GM18867 (cell line): ENCODE measurements at regions not wholly inside any gene's neighbourhood (a gene's known extent, or its start where the extent isn't known, plus 50 kb on each side); places are given as distances from the start of the nearest gene placed in this dataset.

Source experiments
- ATAC-seq: cut with Tn5 transposase; IDR thresholded peaks from one replicate; pipeline ENCODE4 v1.9.1; 2021; ENCODE audit warnings: mild to moderate bottlenecking, moderate library complexity; ENCODE audit not compliant: unreplicated experiment

DNA sequence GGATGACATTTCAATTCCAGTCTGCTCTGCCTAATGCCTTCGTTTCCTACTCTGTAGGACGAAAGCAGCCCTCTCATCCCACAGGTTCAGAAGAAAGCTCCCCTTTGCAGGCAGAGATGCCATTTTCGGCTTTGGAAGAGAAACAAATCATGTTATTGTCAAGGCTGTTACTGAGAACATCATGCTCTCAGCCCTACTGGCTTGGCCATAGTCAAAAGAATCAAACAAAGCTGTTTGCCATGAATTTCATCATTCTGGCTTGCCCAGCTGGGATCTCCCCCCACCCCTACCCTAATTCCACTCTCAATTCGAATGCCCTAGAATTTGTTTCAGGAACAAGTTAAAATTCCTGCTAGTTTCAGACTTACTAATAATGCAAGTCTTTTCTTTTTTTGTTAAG lies 162.3 kb upstream of the SERP2 start:
- ATAC-seq, result no peak

DNA sequence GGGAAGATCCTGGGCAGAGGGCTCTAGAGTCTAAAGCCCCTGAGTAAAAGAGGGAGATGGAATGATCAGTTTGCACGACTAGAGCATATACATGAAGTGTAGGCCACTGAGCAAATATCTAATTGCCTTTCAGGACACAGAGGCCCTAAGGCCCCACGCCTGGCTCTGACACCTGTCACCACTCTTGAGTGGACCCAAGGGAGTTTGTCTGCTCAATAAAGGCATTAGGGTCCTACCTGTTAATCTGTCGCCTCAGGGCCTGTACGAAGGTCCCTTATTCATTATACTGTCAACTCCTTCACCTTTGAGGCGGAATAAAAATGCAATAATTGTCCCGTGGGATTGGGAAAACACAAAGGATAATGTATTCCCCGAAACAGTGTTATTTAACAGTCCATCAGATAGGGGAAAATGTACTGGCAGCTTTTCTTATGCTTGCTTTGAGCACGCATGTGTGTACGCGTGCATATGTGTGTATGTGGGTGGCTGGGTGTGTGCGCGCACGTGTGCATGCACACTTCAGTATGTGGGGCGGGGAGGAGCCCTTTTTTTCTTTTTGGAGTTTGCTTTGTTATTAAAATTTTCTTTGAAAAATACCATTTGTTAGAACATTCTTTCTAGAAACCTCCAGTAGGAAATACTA lies 161.8 kb upstream of the SERP2 start:
- ATAC-seq, result no peak

DNA sequence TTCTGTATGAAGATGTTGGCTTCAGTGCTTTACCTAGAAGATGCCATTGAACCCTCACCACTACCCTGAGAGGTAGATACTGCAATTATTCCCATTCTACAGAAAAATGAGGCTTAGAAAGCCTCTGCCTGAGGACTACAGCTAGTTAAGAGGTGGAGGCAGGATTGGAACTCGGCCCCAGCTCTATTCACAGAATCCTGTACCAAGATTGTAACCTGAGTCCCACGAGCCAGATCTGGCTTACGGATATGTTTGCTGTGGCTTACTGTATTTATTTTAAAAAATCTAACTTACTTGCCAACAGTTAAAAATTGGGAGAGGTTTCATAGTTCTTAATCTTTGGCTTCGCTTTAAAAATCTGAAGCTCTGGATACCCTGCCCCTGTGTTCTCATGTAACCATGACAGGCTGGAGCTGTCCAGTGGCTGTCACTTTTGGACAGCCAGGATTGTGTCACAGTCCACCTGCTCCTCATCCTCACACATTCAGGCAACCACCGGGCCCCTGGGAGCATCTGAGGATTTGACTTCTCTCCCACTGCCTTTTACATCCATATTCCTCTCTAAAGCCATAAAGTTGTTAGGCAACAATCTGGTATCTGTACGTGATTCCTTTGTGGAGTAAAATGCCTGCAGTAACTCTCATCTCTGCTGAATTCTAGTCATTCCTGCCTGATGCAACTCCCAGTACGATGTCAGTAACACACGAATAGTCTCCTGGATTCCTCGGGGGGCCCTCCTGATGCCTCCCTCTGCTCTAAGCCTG lies 160.8 kb upstream of the SERP2 start:
- no peak for ATAC-seq

DNA sequence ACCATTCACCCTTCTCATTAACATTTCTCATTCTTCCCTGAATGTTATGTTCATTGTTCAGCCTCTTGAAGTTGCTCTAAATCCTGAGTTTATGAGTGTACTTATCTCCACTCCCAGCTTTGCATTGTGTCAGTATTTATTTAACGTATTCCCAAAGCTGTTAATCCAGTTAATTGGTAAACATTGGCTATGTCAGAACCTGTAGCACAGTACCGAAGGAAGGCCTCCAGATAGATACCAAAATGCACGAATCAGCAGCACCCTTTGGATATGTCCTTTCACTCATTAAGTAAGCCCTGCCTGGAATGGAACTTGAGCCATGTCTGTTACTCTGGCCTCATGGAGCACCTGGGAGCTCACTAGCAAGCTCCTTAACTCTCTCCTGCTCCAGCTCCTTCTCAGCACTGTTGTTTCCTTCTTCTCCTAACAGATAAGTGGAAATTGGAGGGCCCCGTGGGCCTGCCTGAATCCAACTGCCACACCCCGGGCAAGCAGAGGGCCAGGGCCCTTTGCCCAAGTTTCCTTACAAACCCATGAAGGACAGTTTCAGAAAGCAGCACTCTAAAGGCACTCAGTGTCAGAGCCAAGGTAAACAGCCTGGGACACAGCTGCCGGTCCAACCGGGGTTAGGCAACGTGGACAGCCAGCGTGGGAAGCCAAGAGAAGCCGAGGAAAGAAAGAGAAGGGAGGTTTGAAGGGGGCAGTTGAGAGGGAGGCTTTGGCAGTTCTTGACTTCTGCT lies 155.0 kb upstream of the SERP2 start:
- no peak for ATAC-seq

DNA sequence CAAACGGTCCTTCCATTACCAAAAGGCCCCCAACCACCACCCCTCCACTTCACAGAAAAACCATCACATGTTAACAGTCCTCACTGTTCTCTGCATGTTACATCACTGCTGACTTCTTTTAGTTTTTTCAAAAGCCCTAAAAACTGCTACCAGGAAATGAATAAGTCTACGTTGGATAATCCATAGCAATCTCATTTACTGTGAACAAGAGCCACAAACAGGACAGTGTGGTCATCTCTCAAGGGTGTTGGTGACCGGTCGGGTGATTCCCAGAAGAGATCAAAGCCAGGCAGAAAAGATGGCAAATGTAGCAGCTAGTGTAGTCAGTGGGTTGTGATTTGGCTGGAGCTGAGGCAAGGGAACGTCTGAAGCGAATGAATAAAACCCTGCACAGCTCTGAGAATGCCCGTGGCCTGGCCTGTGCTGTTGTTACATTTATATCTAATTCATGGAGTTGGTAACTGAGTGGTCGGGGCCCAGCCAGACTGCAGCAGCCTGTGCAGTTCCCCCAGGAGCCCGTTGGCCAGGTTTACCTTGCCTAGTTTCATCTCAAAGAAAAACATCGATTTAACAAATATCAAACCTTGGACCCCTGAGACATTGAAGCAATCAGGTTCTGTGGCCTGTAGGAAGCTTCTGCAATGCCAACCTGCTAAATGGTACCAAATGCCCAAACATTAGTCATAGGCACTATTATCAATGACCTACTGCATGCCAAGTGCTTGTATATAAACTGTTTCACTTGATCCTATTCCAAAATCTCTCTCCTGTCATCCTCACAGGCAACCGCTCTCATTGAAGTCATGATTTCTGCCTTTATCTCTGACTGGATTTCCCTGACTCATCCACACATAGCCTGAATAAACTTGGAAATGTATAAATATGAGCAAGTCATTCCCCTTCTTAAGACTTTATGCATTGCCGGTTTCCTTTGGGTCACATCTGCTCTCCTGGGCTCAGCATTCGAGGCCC lies 153.8 kb upstream of the SERP2 start:
- no peak for ATAC-seq

DNA sequence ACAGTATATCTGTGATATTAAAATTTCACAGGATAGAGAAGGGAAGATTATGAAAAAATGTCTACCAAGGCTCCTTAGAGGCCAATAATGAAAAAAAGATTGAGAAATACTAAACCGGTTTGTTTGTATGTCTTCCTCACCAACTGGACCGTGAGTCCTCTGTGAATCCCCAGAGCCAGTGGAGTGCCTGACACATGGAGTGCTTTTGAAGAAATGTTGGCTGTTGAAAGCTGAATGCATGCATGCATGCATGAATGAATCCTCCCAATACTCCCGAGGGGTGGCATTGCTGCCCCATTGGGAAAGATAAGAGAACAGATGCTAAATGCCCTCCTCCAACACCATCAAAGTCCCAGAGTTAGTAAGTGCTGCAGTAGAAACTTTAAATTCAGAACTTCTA lies 152.7 kb upstream of the SERP2 start:
- no peak for ATAC-seq

DNA sequence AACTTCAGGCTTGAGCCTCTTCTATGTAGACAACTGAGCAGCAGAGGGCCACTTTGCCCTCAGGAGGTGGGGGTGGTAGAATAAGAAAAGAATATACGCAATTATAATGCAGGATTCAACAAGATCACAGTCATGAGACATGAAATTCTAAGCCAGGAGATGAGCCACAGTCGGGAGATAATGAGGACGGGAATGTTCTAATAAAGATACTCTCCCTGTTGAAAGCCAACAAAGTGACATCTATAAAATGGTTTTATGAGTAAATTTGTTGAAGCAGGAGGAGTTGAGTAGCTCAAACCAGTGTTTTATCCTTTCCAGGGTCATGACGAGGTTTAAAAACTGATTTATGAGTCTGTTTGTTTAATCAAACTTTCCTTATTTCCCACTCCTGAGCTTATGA lies 152.0 kb upstream of the SERP2 start:
- ATAC-seq, result no peak

DNA sequence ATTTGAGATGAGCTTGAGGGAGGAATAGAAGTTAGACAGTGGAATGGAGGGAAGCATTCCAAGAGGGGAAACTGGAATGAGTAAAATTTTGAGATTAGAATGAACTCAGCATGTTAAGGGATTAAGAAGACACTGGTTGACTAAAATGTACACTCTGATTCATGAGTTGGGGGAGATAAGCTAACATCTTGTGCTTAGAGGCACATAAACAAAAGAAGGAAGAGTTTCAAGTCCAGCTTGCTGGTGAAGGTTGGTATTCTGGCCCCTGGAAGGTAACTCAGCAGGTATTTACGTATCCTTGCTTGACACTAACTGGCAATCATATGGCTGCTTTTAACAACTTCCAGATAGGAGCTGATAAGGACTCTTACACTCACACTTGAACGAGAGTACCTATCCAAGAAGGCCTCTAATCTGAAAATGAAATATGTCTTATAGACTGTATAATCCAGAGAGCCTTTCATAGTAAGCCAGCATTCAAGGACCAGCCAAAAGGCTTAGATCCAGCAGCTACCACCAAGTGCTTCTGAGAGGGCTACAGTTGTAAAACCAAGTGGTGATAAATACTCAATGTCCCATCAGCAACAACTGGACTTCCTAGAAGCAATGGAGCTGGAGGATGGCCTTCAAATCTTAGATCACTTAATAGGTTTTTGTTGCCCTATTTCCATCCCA lies 149.7 kb upstream of the SERP2 start:
- ATAC-seq, result no peak

DNA sequence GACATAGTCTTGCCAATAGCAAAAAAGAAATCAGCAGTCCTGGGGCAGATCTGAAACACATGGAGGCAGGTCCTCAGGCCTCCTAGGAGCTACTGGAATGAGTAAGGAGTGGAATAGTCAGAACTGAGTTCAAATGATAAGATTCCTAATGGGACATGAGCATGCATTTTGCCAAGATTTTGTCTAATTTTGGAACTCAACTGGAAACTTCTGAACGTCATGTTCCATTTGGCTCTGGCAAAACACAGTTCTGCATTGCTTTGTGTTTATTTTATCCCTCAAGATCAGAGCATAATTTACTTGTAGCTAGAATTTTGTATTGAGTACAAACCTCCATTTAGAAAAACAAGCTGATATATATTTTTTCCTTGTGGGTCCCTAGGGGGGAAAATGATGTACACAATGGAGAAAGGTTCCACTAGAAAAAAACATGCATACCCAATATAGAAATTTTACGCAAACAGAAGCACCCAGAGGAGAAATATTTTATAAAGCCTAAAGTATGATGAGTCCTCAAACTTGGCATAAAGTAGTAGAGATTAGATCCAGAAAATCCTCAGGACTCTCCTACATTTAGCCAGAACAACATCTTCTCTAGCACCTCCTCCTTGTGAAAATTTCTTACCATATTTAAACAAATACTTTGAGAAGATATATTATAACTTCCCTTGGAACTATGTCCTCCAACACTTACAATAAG lies 149.0 kb upstream of the SERP2 start:
- no peak for ATAC-seq

DNA sequence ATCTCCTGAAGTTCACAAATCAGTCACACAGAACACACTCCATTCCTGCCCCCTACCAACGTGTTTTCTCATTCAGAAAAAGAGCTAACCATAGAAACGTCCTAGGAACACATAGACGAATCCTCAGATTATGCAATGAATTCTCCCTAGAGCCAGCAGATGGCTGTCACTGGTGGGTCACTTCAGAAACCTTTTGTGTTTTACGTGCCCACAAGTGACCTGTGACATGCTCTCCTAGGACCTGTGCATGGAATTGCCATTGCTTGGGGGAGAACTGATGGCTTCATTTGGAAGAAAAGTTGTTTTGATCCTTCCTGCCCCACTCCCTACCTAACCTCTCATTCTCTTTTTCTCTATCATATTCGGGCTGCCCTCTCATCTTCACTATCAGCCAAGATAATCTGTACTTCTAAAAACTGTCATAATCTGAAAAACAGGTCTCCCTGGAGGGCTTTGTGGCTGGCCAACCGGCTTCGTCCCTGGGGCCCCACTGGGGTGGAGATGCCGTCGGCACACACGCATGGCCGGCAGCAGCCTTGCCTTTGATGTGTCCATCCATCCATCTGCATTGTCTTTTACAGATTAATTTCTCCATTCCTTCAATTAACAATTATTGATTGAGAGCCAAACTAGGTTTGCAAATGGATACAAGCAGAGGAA lies 144.1 kb upstream of the SERP2 start:
- no peak for ATAC-seq

DNA sequence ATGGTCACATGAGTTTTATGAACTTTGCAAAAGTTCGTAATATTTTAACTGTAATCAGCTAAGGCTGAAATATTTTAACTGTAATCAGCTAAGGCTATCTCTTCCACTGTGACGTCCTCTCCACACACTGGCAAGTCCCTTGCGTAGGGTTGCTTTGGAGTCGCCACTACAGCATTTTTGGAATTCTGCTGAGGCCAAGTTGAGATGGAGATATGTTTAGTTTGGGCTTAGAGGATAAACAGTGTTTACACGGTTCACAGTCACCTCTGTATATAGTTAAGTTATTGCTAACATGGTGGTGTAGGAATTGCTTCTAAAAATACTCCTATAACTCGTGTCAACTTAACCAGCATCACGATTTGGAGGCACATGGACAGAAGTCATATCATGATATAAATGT lies 143.6 kb upstream of the SERP2 start:
- ATAC-seq, result no peak

DNA sequence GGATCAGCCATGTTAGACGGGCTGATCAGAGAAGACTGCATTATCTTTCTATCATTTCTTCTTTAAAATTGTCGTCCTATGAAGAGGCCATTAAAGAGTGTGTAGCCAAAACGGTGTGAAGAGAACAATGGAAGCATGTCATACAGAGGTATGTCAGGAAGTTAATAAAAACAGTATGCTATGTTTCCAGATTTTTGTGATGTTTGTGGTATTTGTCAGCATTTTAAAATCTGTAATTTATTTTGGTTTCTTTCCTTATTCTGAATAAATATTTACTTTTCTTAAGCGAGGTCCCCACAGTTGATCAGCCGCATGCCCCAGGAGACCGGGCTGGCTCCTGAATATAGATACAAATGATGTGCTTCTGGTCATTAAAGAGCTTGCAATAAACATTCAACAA lies 142.9 kb upstream of the SERP2 start:
- ATAC-seq, result no peak

DNA sequence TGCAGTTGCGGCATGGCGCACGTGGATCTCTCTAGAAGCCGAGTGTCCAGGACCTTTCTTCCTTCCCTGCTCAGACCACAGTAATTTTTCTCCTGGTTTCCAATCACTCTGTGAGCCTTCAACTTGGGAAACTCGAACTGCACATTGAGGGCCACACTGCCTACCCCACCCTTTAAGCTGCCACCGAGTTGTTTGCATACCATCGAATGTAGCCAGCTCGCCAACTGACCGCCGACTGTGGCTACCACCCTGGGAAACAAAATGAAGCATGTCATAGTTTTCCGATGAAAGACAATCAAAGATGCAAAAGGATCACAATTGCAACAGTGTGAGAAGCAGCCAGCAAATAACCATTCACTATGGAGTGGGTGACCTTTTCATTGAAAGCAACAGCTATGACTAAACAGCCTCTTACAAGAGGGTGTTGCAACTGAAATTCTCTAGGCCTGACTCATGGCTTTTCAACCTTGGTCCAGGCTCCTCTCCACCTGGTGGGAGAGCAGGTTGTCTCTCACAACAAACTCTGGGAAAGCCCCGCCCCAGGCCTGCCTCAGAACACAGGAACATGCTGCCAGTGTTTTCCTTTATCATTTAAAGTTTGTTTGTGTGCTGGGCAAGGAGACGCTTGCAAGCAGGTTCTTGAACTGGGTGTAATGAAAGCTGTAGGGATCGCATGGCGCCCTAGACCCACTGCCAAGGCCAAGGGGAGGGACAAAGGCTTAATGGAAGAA lies 141.7 kb upstream of the SERP2 start:
- no peak for ATAC-seq

DNA sequence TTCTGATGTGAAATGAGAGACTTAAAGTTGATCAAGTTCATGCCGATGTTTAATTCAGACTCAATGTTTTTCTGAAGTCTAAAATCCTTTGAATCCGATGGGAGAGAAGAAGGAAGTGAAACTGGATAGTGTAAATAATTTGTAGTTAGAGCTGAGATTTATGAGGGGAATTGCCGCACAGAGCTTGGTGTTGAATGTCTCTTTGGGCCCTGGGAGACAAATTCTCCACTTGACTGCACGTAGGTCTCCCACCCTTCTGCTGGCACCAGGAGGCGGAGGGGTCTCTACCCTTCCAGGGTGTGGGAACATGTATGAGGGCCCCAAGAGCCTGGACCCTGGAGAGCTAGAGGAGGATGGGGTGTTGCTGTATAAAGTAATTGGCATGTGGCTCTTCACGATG lies 140.8 kb upstream of the SERP2 start:
- no peak for ATAC-seq

DNA sequence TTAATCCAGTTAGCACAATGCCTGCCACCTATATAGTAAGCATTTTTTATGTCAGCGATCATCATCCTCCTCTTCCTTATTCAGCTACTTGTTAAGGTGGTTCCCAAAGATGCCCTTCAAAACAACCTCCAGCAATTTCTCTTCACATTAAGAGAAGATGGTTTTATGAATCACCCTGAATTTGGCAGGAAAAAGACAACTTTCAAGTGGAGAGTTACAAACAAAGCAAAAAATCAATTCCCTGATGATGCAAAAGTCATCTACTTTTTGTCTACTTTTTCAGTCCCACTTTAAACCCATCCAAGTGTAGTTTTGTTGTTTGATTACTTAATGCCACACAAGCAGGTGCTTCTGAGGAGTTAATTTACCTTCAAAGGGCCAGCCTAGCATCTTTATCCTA lies 139.1 kb upstream of the SERP2 start:
- ATAC-seq, result no peak

DNA sequence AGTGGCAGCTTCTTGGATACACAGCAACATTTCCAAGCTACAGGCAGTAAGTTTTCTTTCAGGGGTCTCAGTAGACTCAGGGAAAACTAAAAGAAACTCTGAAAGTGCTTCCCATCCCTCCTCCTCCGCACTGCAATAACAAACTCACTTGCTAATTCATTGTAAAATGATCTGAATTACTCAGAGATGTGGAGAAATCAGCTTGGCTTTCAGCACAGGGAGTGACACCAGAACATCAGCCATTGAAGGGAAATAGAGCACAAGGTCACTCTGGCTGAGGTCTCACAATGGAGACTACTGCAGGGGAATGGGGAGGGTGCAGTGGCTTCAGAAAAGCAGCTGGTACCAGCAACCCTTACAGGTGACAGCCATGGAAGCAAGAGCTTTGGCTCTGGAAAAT lies 137.3 kb upstream of the SERP2 start:
- ATAC-seq, result no peak

DNA sequence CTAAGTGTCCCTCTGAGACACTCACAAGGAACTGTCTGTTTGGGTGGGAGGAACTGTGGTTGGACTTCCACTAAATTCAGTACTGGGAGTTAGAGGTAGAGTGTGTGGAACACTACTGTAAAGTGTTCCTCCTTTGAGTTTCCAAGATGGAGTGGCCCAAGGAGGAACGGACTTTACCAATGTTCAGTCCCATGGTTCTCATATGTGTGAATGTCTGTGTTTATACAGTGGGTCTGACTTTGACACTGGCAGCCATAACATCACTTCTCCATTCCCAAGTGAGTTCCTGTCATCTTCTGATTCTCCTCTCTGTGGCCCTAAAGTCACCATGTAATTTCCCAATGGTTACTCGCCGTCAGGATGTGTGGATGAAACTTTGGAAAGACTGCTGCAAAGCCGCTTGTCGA lies 136.8 kb upstream of the SERP2 start:
- no peak for ATAC-seq

DNA sequence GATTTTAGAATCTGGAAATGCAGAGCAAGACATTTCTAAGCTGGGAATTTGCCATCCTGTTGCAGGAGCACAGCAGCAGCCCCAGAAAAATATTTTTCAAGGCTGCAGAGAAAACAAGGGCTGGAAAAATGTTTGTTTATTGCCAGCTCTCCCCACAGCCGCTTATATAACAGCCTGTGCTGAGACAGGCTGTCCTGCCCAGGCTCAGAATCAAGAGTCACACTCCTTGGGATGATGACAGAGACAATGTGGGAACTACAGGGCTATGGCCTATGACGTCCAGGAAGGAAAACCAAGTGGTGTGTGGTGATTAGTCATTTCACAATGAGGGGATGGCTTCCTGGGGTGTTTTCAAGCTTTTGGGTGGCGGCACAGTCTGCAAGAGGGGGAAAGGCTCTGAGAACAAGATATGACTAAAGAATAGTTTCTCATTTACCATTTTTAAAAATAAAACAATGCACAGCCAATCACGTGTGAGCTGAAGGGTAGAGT lies 136.3 kb upstream of the SERP2 start:
- ATAC-seq, result peak; percentile 66
